BLaER1 (cell line): ENCODE measurements at regions not wholly inside any gene's neighbourhood (a gene's known extent, or its start where the extent isn't known, plus 50 kb on each side); places are given as distances from the start of the nearest gene placed in this dataset.

Experiments
- H3K27ac ChIP-seq: shearing (Covaris generic); formaldehyde crosslinking; 2 replicates; pipeline ENCODE4 v1.8.1; 2022
- H3K27me3 ChIP-seq: shearing (Covaris generic); formaldehyde crosslinking; 2 replicates; pipeline ENCODE4 v1.8.1; 2022
- H3K36me3 ChIP-seq: shearing (Covaris generic); formaldehyde crosslinking; 2 replicates; pipeline ENCODE4 v1.8.1; 2022
- H3K4me1 ChIP-seq: shearing (Covaris generic); formaldehyde crosslinking; 2 replicates; pipeline ENCODE4 v1.8.1; 2022
- H3K4me2 ChIP-seq: shearing (Covaris generic); formaldehyde crosslinking; 2 replicates; pipeline ENCODE4 v1.8.1; 2022
- H3K4me3 ChIP-seq: shearing (Covaris generic); formaldehyde crosslinking; 2 replicates; pipeline ENCODE4 v1.8.1; 2022
- H3K9ac ChIP-seq: shearing (Covaris generic); formaldehyde crosslinking; 2 replicates; pipeline ENCODE4 v1.8.1; 2022
- H3K9me3 ChIP-seq: shearing (Covaris generic); formaldehyde crosslinking; 2 replicates; pipeline ENCODE4 v1.8.1; 2022
- H4K20me1 ChIP-seq: shearing (Covaris generic); formaldehyde crosslinking; 2 replicates; pipeline ENCODE4 v1.8.1; 2022
- Cebpa-rat ChIP-seq: shearing (Covaris generic); IDR thresholded peaks from 2 replicates; pipeline ENCODE4 v1.8.1; 2022

- Histone ChIP-seq H3K4me1 (no peaks in the 10 kb centered on the region), H3K36me3 (no peaks in the 10 kb centered on the region), H4K20me1 (no peaks in the 10 kb centered on the region), H3K27me3 (no peaks in the 10 kb centered on the region), H3K4me2 (no peak overlapping the region), H3K4me3 (no peak overlapping the region), H3K27ac (no peak overlapping the region), H3K9ac (no peak overlapping the region), H3K9me3 (no peaks in the 10 kb centered on the region)
- no peak for TF ChIP-seq Cebpa-rat
Measured at GRCh38 chr7:21243265-21243664, 184.6 kb upstream of the SP4 start.

- Histone ChIP-seq H3K36me3 (no peaks in the 10 kb centered on the region), H3K4me2 (no peak overlapping the region), H3K27ac (no peak overlapping the region), H3K9me3 (no peaks in the 10 kb centered on the region), H4K20me1 (no peaks in the 10 kb centered on the region), H3K9ac (no peak overlapping the region), H3K4me3 (no peak overlapping the region), H3K27me3 (no peaks in the 10 kb centered on the region), H3K4me1 (no peaks in the 10 kb centered on the region)
- no peak for TF ChIP-seq Cebpa-rat
Measured at GRCh38 chr7:21251151-21251800, 176.6 kb upstream of the SP4 start.

GRCh38 chr7:21253740-21254687, 173.9 kb upstream of the SP4 start:
- H3K4me3 ChIP-seq: no peak overlapping the region
- no peaks in the 10 kb centered on the region for H3K36me3 ChIP-seq
- no peaks in the 10 kb centered on the region for H3K9me3 ChIP-seq
- no peaks in the 10 kb centered on the region for H4K20me1 ChIP-seq
- no peak for TF ChIP-seq Cebpa-rat
- H3K27ac ChIP-seq: no peak overlapping the region
- H3K4me1 ChIP-seq: no peaks in the 10 kb centered on the region
- no peak overlapping the region for H3K4me2 ChIP-seq
- no peaks in the 10 kb centered on the region for H3K27me3 ChIP-seq
- no peak overlapping the region for H3K9ac ChIP-seq

GRCh38 chr7:21256310-21256877, 171.5 kb upstream of the SP4 start:
- Histone ChIP-seq H3K4me1 (peaks cover 11% of the 10 kb centered on the region), H3K27me3 (no peaks in the 10 kb centered on the region), H3K36me3 (no peaks in the 10 kb centered on the region), H3K4me3 (no peak overlapping the region), H3K4me2 (no peak overlapping the region), H3K9me3 (no peaks in the 10 kb centered on the region), H3K9ac (no peak overlapping the region), H3K27ac (no peak overlapping the region), H4K20me1 (no peaks in the 10 kb centered on the region)
- no peak for TF ChIP-seq Cebpa-rat

GRCh38 chr7:21260939-21261338, 166.9 kb upstream of the SP4 start:
- peak overlapping the region; percentile 64 for H3K4me2 ChIP-seq
- no peaks in the 10 kb centered on the region for H3K36me3 ChIP-seq
- H3K9me3 ChIP-seq: no peaks in the 10 kb centered on the region
- H3K4me1 ChIP-seq: peaks cover 30% of the 10 kb centered on the region
- H3K27ac ChIP-seq: peak overlapping the region; percentile 69; the same call in 1 of the 2 replicates
- no peaks in the 10 kb centered on the region for H3K27me3 ChIP-seq
- TF ChIP-seq Cebpa-rat: no peak
- H3K9ac ChIP-seq: no peak overlapping the region
- no peaks in the 10 kb centered on the region for H4K20me1 ChIP-seq
- no peak overlapping the region for H3K4me3 ChIP-seq

- peak overlapping the region; percentile 69 for H3K27ac ChIP-seq
Measured at GRCh38 chr7:21261627-21262594, 166.0 kb upstream of the SP4 start.

GRCh38 chr7:21269021-21269420, 158.9 kb upstream of the SP4 start:
- no peaks in the 10 kb centered on the region for H3K9me3 ChIP-seq
- H3K27ac ChIP-seq: no peak overlapping the region
- H4K20me1 ChIP-seq: no peaks in the 10 kb centered on the region
- no peak overlapping the region for H3K4me3 ChIP-seq
- H3K9ac ChIP-seq: no peak overlapping the region
- TF ChIP-seq Cebpa-rat: no peak
- no peak overlapping the region for H3K4me2 ChIP-seq
- no peaks in the 10 kb centered on the region for H3K4me1 ChIP-seq
- no peaks in the 10 kb centered on the region for H3K36me3 ChIP-seq
- no peaks in the 10 kb centered on the region for H3K27me3 ChIP-seq

More at GRCh38 chr7:21261627-21262594, 166.0 kb upstream of the SP4 start:
- Histone ChIP-seq H3K9me3 (no peaks in the 10 kb centered on the region), H3K4me2 (peak overlapping the region; percentile 64), H4K20me1 (no peaks in the 10 kb centered on the region), H3K4me3 (peak overlapping the region; percentile 1; the same call in 1 of the 2 replicates), H3K36me3 (no peaks in the 10 kb centered on the region), H3K27me3 (no peaks in the 10 kb centered on the region), H3K4me1 (peaks cover 30% of the 10 kb centered on the region), H3K9ac (no peak overlapping the region)
- no peak for TF ChIP-seq Cebpa-rat

GRCh38 chr7:21276471-21277035, 151.3 kb upstream of the SP4 start:
- no peak for TF ChIP-seq Cebpa-rat
- no peak overlapping the region for H3K4me3 ChIP-seq
- H3K9ac ChIP-seq: no peak overlapping the region
- no peaks in the 10 kb centered on the region for H3K27me3 ChIP-seq
- no peaks in the 10 kb centered on the region for H3K36me3 ChIP-seq
- H4K20me1 ChIP-seq: no peaks in the 10 kb centered on the region
- no peak overlapping the region for H3K27ac ChIP-seq
- no peak overlapping the region for H3K4me2 ChIP-seq
- H3K9me3 ChIP-seq: no peaks in the 10 kb centered on the region
- H3K4me1 ChIP-seq: no peaks in the 10 kb centered on the region

GRCh38 chr7:21278944-21279343, 148.9 kb upstream of the SP4 start:
- H3K4me2 ChIP-seq: no peak overlapping the region
- no peak overlapping the region for H3K4me3 ChIP-seq
- H3K36me3 ChIP-seq: no peaks in the 10 kb centered on the region
- H3K4me1 ChIP-seq: no peaks in the 10 kb centered on the region
- no peaks in the 10 kb centered on the region for H3K9me3 ChIP-seq
- no peak overlapping the region for H3K27ac ChIP-seq
- H3K27me3 ChIP-seq: no peaks in the 10 kb centered on the region
- no peak overlapping the region for H3K9ac ChIP-seq
- H4K20me1 ChIP-seq: no peaks in the 10 kb centered on the region
- TF ChIP-seq Cebpa-rat: no peak
